Neutrophil (primary cell): ENCODE measurements at regions not wholly inside any gene's neighbourhood (a gene's known extent, or its start where the extent isn't known, plus 50 kb on each side); places are given as distances from the start of the nearest gene placed in this dataset.

Experiments
- H3K27ac ChIP-seq: fragments of 200-600 bp; sonication (generic); 2 replicates; pipeline ENCODE4 v1.5.1; 2016; ENCODE audit warnings: mild to moderate bottlenecking, moderate library complexity
- H3K27me3 ChIP-seq: fragments of 200-600 bp; sonication (generic); 2 replicates; pipeline ENCODE4 v1.6.0; 2016; ENCODE audit warnings: mild to moderate bottlenecking
- H3K36me3 ChIP-seq: fragments of 200-600 bp; sonication (generic); 2 replicates; pipeline ENCODE4 v1.5.1; 2017
- H3K4me1 ChIP-seq, 2 experiments: fragments of 200-600 bp in 1 of 2; sonication (generic) in 1 of 2; 1 replicate in 1 of 2; 2 replicates in 1 of 2; pipeline versions ENCODE4 v1.5.1 to v1.6.1; 2013 to 2016; ENCODE audit warnings: low read depth in 1 of 2, low read length in 1 of 2, mild to moderate bottlenecking in 1 of 2, moderate library complexity in 1 of 2; ENCODE audit not compliant: control insufficient read depth in 1 of 2, insufficient read depth in 1 of 2
- H3K4me3 ChIP-seq, 2 experiments: fragments of 200-600 bp in 1 of 2; sonication (generic) in 1 of 2; 1 replicate in 1 of 2; 2 replicates in 1 of 2; pipeline ENCODE4 v1.5.1; 2013 to 2016; ENCODE audit warnings: low read depth in 1 of 2, low read length in 1 of 2, mild to moderate bottlenecking in 1 of 2, moderate library complexity in 1 of 2
- H3K9me3 ChIP-seq: fragments of 200-600 bp; sonication (generic); 2 replicates; pipeline ENCODE4 v1.5.1; 2016
- CTCF ChIP-seq: fragments of 200-600 bp; sonication (generic); IDR thresholded peaks from 2 replicates; pipeline ENCODE4 v1.5.1; 2016; ENCODE audit warnings: antibody characterized with exemption

GRCh38 chr12:107552263-107552662 lies 133.3 kb upstream of the PWP1 start:
- Histone ChIP-seq H3K27me3 (no peaks in the 10 kb centered on the region), H3K27ac (no peak overlapping the region), H3K9me3 (no peaks in the 10 kb centered on the region), H3K4me1 (peaks cover 0 to 13% of the 10 kb centered on the region in 2 experiments), H3K4me3 (no peak overlapping the region), H3K36me3 (no peaks in the 10 kb centered on the region)
- TF ChIP-seq CTCF, result no peak

GRCh38 chr12:107553211-107553765 lies 132.3 kb upstream of the PWP1 start:
- H3K27me3 ChIP-seq, result no peaks in the 10 kb centered on the region
- peaks cover 0 to 7% of the 10 kb centered on the region in 2 experiments for H3K4me1 ChIP-seq
- no peaks in the 10 kb centered on the region for H3K36me3 ChIP-seq
- H3K27ac ChIP-seq, result no peak overlapping the region
- no peak overlapping the region for H3K4me3 ChIP-seq
- no peaks in the 10 kb centered on the region for H3K9me3 ChIP-seq
- TF ChIP-seq CTCF, result no peak

GRCh38 chr12:107554941-107555340 lies 130.7 kb upstream of the PWP1 start:
- no peaks in the 10 kb centered on the region for H3K27me3 ChIP-seq
- H3K4me3 ChIP-seq, result no peak overlapping the region
- H3K27ac ChIP-seq, result no peak overlapping the region
- TF ChIP-seq CTCF, result no peak
- H3K4me1 ChIP-seq, result no peaks in the 10 kb centered on the region
- no peaks in the 10 kb centered on the region for H3K36me3 ChIP-seq
- H3K9me3 ChIP-seq, result no peaks in the 10 kb centered on the region

GRCh38 chr12:107557026-107557425 lies 128.6 kb upstream of the PWP1 start:
- Histone ChIP-seq H3K9me3 (no peaks in the 10 kb centered on the region), H3K27ac (no peak overlapping the region), H3K4me1 (no peaks in the 10 kb centered on the region), H3K27me3 (no peaks in the 10 kb centered on the region), H3K4me3 (no peak overlapping the region), H3K36me3 (no peaks in the 10 kb centered on the region)
- no peak for TF ChIP-seq CTCF

- no peaks in the 10 kb centered on the region for H3K4me1 ChIP-seq
- no peak overlapping the region for H3K27ac ChIP-seq
- no peak overlapping the region for H3K4me3 ChIP-seq
- no peaks in the 10 kb centered on the region for H3K27me3 ChIP-seq
- H3K9me3 ChIP-seq, result no peaks in the 10 kb centered on the region
- no peak for TF ChIP-seq CTCF
- no peaks in the 10 kb centered on the region for H3K36me3 ChIP-seq
Observed at GRCh38 chr12:107557589-107558100, 128.0 kb upstream of the PWP1 start.
